GM19240 (cell line): ENCODE measurements at regions not wholly inside any gene's neighbourhood (a gene's known extent, or its start where the extent isn't known, plus 50 kb on each side); places are given as distances from the start of the nearest gene placed in this dataset.
"Not testable (repeated sequence)": the region's sequence is repeated elsewhere in the genome, so short reads cannot be mapped to it uniquely, and the experiment has no call there.

Experiments
- DNase-seq: peaks from one replicate; pipeline ENCODE4 v3.0.0; 2011; ENCODE audit warnings: low spot score; ENCODE audit not compliant: insufficient read length

GRCh38 chr10:23742807-23743206 is 303.9 kb downstream of the OTUD1 start:
- no peak for DNase-seq

- DNase-seq, result no peak
Observed at GRCh38 chr10:23754179-23754578, 315.3 kb downstream of the OTUD1 start.

GRCh38 chr10:23754941-23755340 is 316.1 kb downstream of the OTUD1 start:
- no peak for DNase-seq

- DNase-seq, result no peak
Observed at GRCh38 chr10:23755556-23755955, 316.7 kb downstream of the OTUD1 start.

- DNase-seq, result no peak
Observed at GRCh38 chr10:23768281-23768680, 329.4 kb downstream of the OTUD1 start.

- DNase-seq, result no peak
Observed at GRCh38 chr10:23777153-23777552, 338.3 kb downstream of the OTUD1 start.

GRCh38 chr10:23779301-23779700 is 340.4 kb downstream of the OTUD1 start:
- DNase-seq, result no peak

- no peak for DNase-seq
Observed at GRCh38 chr10:23780331-23780730, 341.5 kb downstream of the OTUD1 start.

- no peak for DNase-seq
Observed at GRCh38 chr10:23786594-23786993, 347.7 kb downstream of the OTUD1 start.

- no peak for DNase-seq
Observed at GRCh38 chr10:23793577-23793976, 354.7 kb downstream of the OTUD1 start.

GRCh38 chr10:23797452-23797851 is 358.6 kb downstream of the OTUD1 start:
- not testable (repeated sequence) for DNase-seq

- no peak for DNase-seq
Observed at GRCh38 chr10:23804125-23804524, 365.2 kb downstream of the OTUD1 start.

GRCh38 chr10:23813687-23814086 is 374.8 kb downstream of the OTUD1 start:
- DNase-seq, result no peak

GRCh38 chr10:23818484-23818883 is 379.6 kb downstream of the OTUD1 start:
- DNase-seq, result no peak

GRCh38 chr10:23820792-23821191 is 381.9 kb downstream of the OTUD1 start:
- DNase-seq, result no peak

GRCh38 chr10:23824822-23825221 is 384.1 kb upstream of the KIAA1217 start:
- no peak for DNase-seq

GRCh38 chr10:23826421-23826820 is 382.5 kb upstream of the KIAA1217 start:
- no peak for DNase-seq

GRCh38 chr10:23829556-23829955 is 379.4 kb upstream of the KIAA1217 start:
- no peak for DNase-seq

- DNase-seq, result no peak
Observed at GRCh38 chr10:23834091-23834490, 374.8 kb upstream of the KIAA1217 start.

- no peak for DNase-seq
Observed at GRCh38 chr10:23850631-23851030, 358.3 kb upstream of the KIAA1217 start.

- no peak for DNase-seq
Observed at GRCh38 chr10:23859598-23859997, 349.3 kb upstream of the KIAA1217 start.

GRCh38 chr10:23864631-23865147 is 344.2 kb upstream of the KIAA1217 start:
- DNase-seq, result no peak

GRCh38 chr10:23866985-23867384 is 342.0 kb upstream of the KIAA1217 start:
- not testable (repeated sequence) for DNase-seq

GRCh38 chr10:23868121-23868520 is 340.8 kb upstream of the KIAA1217 start:
- no peak for DNase-seq
